ENCODE measurements at regions not wholly inside any gene's neighbourhood (a gene's known extent, or its start where the extent isn't known, plus 50 kb on each side); places are given as distances from the start of the nearest gene placed in this dataset.

DNA sequence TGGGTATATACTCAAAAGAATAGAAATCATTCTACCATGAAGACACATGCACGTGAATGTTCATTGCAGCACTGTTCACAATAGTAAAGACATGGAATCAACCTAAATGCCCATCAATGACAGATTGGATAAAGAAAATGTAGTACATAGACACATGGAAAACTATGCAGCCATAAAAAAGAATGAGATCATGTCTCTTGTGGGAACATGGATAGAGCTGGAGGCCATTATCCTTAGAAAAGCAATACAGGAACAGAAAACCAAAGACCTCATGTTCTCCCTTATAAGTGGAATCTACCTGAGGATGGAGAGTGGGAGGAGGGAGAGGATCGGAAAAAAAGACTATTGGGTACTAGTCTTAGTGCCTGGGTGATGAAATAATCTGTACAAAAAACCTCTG lies 143.9 kb downstream of the RHOU start:
- TF ChIP-seq, protein P1, sequence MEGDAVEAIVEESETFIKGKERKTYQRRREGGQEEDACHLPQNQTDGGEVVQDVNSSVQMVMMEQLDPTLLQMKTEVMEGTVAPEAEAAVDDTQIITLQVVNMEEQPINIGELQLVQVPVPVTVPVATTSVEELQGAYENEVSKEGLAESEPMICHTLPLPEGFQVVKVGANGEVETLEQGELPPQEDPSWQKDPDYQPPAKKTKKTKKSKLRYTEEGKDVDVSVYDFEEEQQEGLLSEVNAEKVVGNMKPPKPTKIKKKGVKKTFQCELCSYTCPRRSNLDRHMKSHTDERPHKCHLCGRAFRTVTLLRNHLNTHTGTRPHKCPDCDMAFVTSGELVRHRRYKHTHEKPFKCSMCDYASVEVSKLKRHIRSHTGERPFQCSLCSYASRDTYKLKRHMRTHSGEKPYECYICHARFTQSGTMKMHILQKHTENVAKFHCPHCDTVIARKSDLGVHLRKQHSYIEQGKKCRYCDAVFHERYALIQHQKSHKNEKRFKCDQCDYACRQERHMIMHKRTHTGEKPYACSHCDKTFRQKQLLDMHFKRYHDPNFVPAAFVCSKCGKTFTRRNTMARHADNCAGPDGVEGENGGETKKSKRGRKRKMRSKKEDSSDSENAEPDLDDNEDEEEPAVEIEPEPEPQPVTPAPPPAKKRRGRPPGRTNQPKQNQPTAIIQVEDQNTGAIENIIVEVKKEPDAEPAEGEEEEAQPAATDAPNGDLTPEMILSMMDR (IDR thresholded peaks at IDR 0.05; ENCODE audit: extremely low read depth, missing control alignments), result no peak
- DNase-seq (ENCODE audit: low spot score), result no peak

DNA sequence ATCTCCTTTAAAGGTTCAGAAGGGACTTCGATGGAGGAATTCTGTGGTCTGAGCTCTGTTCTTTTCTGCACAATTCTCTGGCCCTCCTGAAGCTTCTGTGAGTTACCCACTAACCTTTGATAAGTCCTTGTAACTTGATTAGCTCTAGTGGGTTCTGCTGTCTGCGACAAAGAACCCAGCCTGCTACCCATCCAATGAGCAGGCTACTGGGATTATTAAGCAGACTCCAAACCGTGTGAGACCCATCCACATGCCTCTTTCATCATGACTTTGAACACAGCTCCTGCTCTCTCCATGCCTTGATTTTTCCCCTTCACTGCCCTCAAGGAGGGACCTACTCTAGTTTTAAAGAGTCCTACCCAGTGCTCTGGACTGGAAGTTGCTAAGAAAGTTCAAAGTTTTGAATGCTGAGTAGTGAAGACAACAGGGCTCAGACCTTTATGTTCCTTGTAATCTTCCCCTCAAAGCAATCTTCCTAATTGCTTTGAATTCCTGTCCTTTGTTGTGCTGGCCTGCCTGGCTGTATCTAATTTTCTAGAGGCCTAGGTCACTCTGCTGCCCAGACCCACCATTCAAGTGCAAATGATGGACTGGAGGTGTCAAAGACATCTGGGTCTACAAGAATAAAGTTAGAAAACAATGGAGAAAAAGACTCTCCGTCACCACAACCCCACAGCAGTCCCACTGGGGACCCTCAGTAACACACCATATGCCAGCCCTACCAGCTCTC lies 146.9 kb downstream of the RHOU start:
- TF ChIP-seq, protein P1 (IDR thresholded peaks at IDR 0.05; ENCODE audit: extremely low read depth, missing control alignments), result no peak
- DNase-seq (ENCODE audit: low spot score), result no peak

DNA sequence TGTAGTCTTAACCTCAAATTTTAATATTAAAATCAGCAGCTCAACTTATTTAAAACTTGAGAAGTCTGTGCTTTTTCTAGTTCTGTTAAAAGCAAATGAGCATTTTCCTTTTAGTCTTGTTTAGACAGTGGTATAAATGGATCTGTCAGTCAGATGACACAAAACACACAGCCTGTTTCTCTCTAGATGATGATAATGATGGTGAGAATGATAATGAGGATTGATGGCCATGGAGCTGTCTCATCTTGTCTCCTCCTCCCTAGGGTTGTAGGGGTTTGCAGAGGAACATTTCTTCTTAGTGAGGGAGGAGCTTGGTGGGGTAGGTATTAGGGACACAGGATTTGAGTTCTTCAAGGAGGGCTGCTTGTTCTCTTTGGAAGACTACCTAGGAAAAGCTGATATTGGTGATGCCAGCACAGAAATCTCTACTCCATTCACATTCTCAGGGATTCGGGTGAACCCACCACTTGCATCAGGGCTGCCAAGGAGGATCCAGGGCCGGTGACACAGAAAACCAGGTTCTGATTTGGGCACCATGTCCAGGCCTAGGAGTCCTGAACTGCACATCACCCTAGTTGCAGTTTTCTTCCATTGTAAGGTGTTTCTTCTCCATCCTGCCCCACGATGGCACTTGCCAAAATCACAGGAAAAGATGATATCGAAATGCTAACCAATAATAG lies 147.6 kb downstream of the RHOU start:
- TF ChIP-seq, protein P1 (IDR thresholded peaks at IDR 0.05; ENCODE audit: extremely low read depth, missing control alignments), result no peak
- no peak for DNase-seq (ENCODE audit: low spot score)

DNA sequence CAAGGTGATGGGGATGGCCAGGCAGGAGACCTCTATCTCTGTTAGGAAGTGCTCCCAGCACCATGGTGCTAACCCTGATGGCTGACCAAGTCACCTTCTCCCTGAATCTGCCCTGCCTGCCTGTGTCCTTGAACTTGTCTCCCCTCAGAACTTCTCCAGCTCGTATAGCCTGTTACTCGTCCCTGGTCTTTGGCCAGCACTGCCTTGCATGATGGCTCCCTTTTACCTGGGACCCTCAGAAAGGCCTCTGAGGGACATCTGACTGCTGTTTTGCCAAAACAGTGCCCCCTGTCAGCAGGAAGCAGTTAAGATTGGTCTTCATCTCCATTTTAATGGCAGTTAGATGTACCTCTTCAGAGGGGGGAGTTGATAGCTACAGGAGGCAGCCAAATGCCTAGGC lies 148.3 kb downstream of the RHOU start:
- DNase-seq (ENCODE audit: low spot score), result no peak
- TF ChIP-seq, protein P1 (IDR thresholded peaks at IDR 0.05; ENCODE audit: extremely low read depth, missing control alignments), result no peak

DNA sequence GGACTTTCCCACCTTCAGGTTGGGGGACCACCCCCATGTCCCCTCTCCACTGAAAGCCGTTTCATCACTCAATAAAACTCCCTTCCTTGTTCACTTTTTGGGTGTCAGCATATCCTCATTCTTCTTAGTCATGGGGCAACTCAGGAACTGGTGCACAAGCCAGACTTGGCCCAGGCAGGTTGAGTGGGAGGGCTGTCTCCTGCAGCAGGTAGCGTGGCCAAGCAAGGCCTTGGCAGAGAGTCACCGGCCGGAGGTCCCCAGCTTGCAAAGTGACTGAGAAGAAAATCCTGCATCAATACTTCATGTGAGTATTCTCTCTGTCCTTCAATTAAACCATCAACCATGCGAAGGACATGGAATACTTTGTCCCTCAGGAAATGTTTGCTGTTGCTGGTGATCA lies 148.9 kb downstream of the RHOU start:
- TF ChIP-seq, protein P1 (IDR thresholded peaks at IDR 0.05; ENCODE audit: extremely low read depth, missing control alignments), result no peak

DNA sequence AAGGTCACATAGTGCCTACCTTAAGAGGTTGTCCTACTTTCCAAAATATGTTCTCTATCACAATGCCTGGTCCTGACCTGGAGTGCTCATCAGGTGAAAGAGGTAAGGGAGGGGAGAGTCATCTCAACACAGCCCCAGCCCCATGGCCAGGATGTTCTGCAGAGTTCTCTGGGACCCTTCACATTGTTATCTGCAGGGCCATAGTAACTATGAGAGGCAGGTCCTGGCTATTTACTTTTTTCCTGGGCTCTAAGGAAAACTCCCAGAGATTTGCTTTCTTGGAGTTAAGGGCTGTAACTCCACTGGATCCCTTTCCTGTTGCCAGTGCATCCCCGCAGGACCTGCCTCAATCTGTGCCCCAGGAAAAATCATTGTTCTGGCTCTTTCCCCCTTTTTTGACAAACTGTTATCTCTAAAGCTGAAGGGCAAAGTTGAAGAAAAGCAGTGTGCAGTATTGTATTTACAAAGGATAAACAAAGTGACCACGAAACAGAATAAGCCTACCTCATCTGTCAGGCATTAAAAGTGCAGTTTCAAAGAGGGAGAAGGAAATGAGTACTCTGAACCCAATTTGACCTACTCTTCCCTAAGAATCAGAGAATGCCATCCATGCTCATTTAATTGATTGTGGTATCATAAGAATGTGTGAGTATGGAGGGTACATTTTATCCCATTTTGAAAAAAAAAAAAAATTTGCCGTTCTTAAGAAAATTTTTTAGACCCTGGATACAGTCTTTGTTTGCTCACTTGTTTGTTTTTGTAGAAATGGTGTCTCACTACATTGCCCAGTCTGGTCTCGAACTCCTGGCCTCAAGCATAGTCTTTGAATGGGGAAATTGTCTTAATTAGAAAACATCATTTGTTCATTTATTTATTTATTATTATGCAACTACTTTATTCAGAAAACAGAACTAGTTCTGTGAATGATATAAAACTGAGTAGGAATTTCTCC lies 149.6 kb downstream of the RHOU start:
- TF ChIP-seq, protein P1 (IDR thresholded peaks at IDR 0.05; ENCODE audit: extremely low read depth, missing control alignments), result no peak
- no peak for DNase-seq (ENCODE audit: low spot score)

More for the DNA sequence above, 148.9 kb downstream of the RHOU start:
- DNase-seq (ENCODE audit: low spot score), result no peak

Measured in GM20000 (cell line).